Prostate gland (tissue), 2 donors: ENCODE measurements at regions not wholly inside any gene's neighbourhood (a gene's known extent, or its start where the extent isn't known, plus 50 kb on each side); places are given as distances from the start of the nearest gene placed in this dataset.

Source experiments
- DNase-seq: peaks from one replicate; pipeline ENCODE4 v3.0.0-alpha.2; 2019; ENCODE audit warnings: low spot score
- H3K27ac ChIP-seq, 2 donors: fragments of 200-600 bp; sonication (generic); 2 replicates each; pipeline ENCODE4 v1.5.1; 2017 to 2019
- H3K27me3 ChIP-seq: fragments of 200-600 bp; sonication (generic); replicated peaks from 2 replicates; pipeline ENCODE4 v1.5.1; 2019; ENCODE audit not compliant: insufficient read depth
- H3K36me3 ChIP-seq, 2 donors: fragments of 200-600 bp; sonication (generic); 1 replicate in 1 of 2; 2 replicates in 1 of 2; pipeline versions ENCODE4 v1.5.1 to v1.8.1; 2017 to 2019
- H3K4me1 ChIP-seq: fragments of 200-600 bp; sonication (generic); replicated peaks from 2 replicates; pipeline ENCODE4 v1.5.1; 2019
- H3K4me3 ChIP-seq, 2 donors: fragments of 200-600 bp; sonication (generic); 2 replicates each; pipeline ENCODE4 v1.5.1; 2017 to 2019
- H3K9me3 ChIP-seq: fragments of 200-600 bp; sonication (generic); 2 replicates; pipeline ENCODE4 v1.5.1; 2017
- POLR2A ChIP-seq: fragments of 450-650 bp; IDR thresholded peaks from one replicate; pipeline ENCODE4 v1.6.1; 2016; ENCODE audit warnings: antibody characterized with exemption, mild to moderate bottlenecking
- POLR2AphosphoS5 ChIP-seq: sonication (generic); formaldehyde crosslinking; IDR thresholded peaks from one replicate; pipeline ENCODE4 v1.6.1; 2017; ENCODE audit warnings: antibody characterized with exemption
- WGBS: methylation state at CpG from one replicate; pipeline ENCODE4 v1.1.5; 2018; 5-methylcytosine and 5-hydroxymethylcytosine counted together
- intact Hi-C: fragments of 100-400 bp; cut with DNase I; formaldehyde crosslinking; loops from one replicate; pipeline ENCODE4 v1.14.2; 2022
- TF ChIP-seq, protein P1 (sequence below), 4 experiments: fragments of 200-600 bp in 2 of 4; fragments of 450-650 bp in 2 of 4; sonication (generic) in 2 of 4; IDR thresholded peaks; 1 replicate in 3 of 4; 2 replicates in 1 of 4; pipeline ENCODE4 v1.5.1; 2016 to 2019; ENCODE audit warnings: antibody characterized with exemption in 4 of 4, mild to moderate bottlenecking in 2 of 4, moderate library complexity in 2 of 4

DNA sequence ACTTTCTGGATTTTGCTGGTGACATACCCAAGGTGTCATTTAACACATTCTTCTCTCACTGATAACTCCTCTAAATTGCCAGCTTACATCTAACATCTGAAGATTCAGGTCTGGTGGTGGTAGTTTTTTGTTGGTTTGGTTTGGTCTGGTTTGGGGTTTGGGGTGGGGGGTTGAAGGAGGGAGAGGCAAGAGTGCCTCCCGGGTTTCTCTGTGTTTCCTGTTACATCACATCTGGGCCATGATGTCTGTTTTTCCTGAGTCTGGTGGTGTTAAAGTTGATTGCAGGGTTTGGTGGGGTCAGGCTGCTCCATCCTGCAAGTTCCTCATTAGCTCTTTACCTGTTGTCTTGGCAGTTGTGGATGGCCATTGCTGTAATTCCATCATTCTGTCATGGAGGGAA lies 155.8 kb upstream of the UBL3 start:
- Histone ChIP-seq H3K9me3 (no peaks in the 10 kb centered on the region), H3K36me3 (no peaks in the 10 kb centered on the region), H3K4me3 (no peak overlapping the region), H3K27ac (no peak overlapping the region), H3K27me3 (no peaks in the 10 kb centered on the region), H3K4me1 (no peaks in the 10 kb centered on the region)
- WGBS = 57% methylated on average over 1 of the region's 1 CpG
- intact Hi-C loops = no loop called here
- no peak for DNase-seq
- TF ChIP-seq POLR2AphosphoS5 = no peak
- TF ChIP-seq, protein P1, sequence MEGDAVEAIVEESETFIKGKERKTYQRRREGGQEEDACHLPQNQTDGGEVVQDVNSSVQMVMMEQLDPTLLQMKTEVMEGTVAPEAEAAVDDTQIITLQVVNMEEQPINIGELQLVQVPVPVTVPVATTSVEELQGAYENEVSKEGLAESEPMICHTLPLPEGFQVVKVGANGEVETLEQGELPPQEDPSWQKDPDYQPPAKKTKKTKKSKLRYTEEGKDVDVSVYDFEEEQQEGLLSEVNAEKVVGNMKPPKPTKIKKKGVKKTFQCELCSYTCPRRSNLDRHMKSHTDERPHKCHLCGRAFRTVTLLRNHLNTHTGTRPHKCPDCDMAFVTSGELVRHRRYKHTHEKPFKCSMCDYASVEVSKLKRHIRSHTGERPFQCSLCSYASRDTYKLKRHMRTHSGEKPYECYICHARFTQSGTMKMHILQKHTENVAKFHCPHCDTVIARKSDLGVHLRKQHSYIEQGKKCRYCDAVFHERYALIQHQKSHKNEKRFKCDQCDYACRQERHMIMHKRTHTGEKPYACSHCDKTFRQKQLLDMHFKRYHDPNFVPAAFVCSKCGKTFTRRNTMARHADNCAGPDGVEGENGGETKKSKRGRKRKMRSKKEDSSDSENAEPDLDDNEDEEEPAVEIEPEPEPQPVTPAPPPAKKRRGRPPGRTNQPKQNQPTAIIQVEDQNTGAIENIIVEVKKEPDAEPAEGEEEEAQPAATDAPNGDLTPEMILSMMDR (IDR thresholded peaks at IDR 0.05) = no peak
- no peak for TF ChIP-seq POLR2A

DNA sequence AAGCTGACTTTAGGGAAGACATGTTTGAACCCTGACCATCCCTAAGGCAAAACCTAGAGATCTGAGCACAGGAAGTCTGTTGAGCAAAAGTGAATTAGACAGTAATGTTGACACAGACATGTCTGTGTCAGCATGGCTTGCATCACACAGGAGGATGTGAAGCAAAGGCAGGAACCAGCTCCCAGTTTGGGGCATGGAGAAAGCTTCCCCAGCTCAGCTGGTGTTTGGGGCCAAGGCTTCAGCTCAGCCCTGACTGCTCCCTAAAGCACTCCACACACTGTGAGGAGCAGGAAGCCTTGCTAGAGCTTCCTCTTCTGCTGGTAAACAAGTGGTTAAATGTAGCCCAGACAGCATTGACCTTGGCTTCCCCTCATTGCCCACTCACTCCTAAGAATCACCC lies 153.8 kb upstream of the UBL3 start:
- Histone ChIP-seq H3K9me3 (no peaks in the 10 kb centered on the region), H3K27ac (no peak overlapping the region), H3K36me3 (no peaks in the 10 kb centered on the region), H3K4me1 (no peaks in the 10 kb centered on the region), H3K27me3 (no peaks in the 10 kb centered on the region), H3K4me3 (no peak overlapping the region)
- intact Hi-C loops = no loop called here
- no peak for TF ChIP-seq POLR2AphosphoS5
- TF ChIP-seq, protein P1 (IDR thresholded peaks at IDR 0.05) = no peak
- TF ChIP-seq POLR2A = no peak
- DNase-seq = no peak

DNA sequence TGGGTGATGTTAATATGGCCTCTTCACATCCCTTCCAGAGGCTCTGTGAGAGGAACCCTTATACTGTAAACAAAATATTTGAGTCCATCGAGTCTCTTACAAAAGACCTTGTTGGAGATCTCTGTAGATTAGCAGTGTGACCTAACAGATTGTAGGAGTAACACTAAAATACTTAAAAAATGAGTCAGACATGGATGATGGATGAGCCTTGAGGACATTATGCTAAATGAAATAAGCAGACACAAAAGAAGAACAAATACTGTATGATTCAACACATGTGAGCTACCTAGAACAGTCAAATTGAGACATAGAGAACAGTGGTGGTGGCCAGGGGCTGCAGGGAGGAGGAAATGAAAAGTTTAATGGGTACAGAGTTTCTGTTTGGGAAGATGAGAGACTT lies 152.2 kb upstream of the UBL3 start:
- Histone ChIP-seq H3K27me3 (no peaks in the 10 kb centered on the region), H3K4me3 (no peak overlapping the region), H3K36me3 (no peaks in the 10 kb centered on the region), H3K9me3 (no peaks in the 10 kb centered on the region), H3K4me1 (no peaks in the 10 kb centered on the region), H3K27ac (no peak overlapping the region)
- intact Hi-C loops = no loop called here
- DNase-seq = no peak
- no peak for TF ChIP-seq POLR2AphosphoS5
- 13% methylated on average over 1 of the region's 1 CpG for WGBS

DNA sequence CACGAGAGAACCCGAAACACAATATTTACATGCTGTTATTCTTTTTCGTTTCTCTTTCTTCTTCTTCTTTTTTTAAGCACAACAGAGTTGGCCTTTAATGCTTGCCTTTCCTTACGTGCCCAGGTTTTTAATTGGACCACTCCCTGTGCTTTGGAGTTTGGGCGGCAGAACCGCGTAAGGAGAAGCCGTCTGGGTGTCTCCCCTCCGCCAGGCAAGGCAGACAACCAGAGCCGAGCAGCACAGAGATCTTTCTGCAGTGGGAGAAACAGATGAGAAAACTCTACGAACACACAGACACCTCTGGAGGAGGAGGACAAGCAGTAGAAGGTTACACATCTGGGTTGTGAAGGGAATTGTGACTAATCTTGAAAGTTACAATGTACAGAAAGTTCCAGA lies 150.0 kb upstream of the UBL3 start:
- no peak for TF ChIP-seq POLR2A
- TF ChIP-seq POLR2AphosphoS5 = no peak
- TF ChIP-seq, protein P1 (IDR thresholded peaks at IDR 0.05) = no peak
- no peaks in the 10 kb centered on the region for H3K9me3 ChIP-seq
- no peak overlapping the region for H3K4me3 ChIP-seq
- 43% methylated on average over 11 of the region's 11 CpGs for WGBS
- intact Hi-C loops = no loop called here
- H3K27ac ChIP-seq = no peak overlapping the region
- no peaks in the 10 kb centered on the region for H3K27me3 ChIP-seq
- DNase-seq = no peak
- no peaks in the 10 kb centered on the region for H3K4me1 ChIP-seq
- H3K36me3 ChIP-seq = no peaks in the 10 kb centered on the region

DNA sequence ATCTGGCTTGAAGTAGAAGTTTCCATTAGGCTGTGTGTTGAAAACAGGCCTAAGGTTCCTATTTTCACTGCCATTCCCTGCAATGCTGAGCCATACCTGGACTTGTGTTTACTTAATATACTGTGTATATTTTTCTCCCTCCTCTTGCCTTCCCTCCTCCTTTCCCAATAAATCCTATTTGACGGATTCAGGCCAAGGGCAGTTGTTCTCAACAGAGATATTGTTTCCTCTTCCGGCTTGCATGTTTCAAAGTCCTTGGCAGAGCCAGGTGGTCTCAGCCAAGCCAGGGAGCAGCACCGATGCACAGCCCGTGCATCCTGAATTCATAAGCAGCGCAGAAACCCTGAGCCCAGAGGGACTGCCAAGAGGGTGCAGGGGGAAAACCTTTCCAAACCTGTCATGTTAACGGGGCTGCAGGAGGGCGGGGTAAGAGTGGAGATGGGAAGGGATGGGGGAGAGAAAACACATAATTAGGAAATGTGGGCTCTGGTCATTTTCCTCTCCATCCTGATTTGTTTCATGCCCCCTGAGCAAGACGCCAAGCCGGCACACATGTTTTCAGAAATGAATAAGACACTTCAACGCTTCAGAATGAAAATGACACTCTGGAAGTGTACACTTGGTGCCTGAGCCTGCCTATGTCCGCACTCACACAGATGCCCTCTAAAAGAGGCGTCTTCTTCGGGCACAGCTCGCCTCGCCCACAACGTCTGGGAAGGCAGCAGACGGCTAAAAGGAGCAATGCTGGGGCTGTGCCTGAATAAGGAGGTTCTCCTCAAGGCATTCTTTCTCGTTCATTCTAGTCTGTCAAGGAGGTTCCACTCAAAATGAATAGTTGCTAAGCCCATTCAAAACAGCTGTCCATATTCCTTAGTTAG lies 149.3 kb upstream of the UBL3 start:
- Histone ChIP-seq H3K27me3 (no peaks in the 10 kb centered on the region), H3K27ac (no peak overlapping the region), H3K9me3 (no peaks in the 10 kb centered on the region), H3K36me3 (no peaks in the 10 kb centered on the region), H3K4me3 (no peak overlapping the region), H3K4me1 (no peaks in the 10 kb centered on the region)
- WGBS = 60% methylated on average over 18 of the region's 18 CpGs
- TF ChIP-seq POLR2AphosphoS5 = no peak
- no peak for TF ChIP-seq POLR2A
- TF ChIP-seq, protein P1 (IDR thresholded peaks at IDR 0.05) = no peak
- intact Hi-C loops = no loop called here
- no peak for DNase-seq
